Endothelial cell of umbilical vein (primary cell): ENCODE measurements at regions not wholly inside any gene's neighbourhood (a gene's known extent, or its start where the extent isn't known, plus 50 kb on each side); places are given as distances from the start of the nearest gene placed in this dataset.

Experiments
- BruUV-seq: library from RNA; stranded (reverse); fragments of 400-500 nt; replicated peaks from 2 replicates; lab custom pipeline; 2021; lab: Mats Ljungman, UMichigan
- CTCF ChIA-PET: fragments of 300-600, 350-600 bp; sonication (Branson Sonifier 250); formaldehyde crosslinking; loops from one replicate; lab custom pipeline; 2021; ENCODE audit warnings: antibody characterized with exemption, inconsistent platforms; lab: Charles Lee
- POLR2A ChIA-PET: fragments of 300-600, 350-600 bp; sonication (Branson Sonifier 250); formaldehyde crosslinking; loops from one replicate; lab custom pipeline; 2021; ENCODE audit warnings: antibody characterized with exemption, inconsistent platforms; lab: Charles Lee
- DNase-seq: peaks from one replicate; pipeline ENCODE4 v3.0.0-alpha.2; 2011; ENCODE audit warnings: low read depth, low spot score
- FAIRE-seq: peaks from 2 replicates; lab custom pipeline; 2011; peaks lifted over from hg19 to GRCh38; lab: Jason Lieb, UNC
- H2AFZ ChIP-seq: 2 replicates; pipeline ENCODE4 v1.6.0; 2012; ENCODE audit warnings: low read depth, low read length, control low read depth, inconsistent platforms
- H3K27ac ChIP-seq: 2 replicates; pipeline ENCODE4 v1.5.1; 2011; ENCODE audit warnings: low read depth, mild to moderate bottlenecking, control low read depth, low read length, moderate library complexity; ENCODE audit not compliant: insufficient read depth
- H3K27me3 ChIP-seq, 2 experiments: 2 replicates each; pipeline versions ENCODE4 v1.6.0 to v1.6.1; 2011; ENCODE audit warnings: low read length in 2 of 2, mixed read lengths in 1 of 2; ENCODE audit not compliant: control insufficient read depth in 2 of 2, insufficient read depth in 2 of 2
- H3K36me3 ChIP-seq, 2 experiments: 2 replicates in 1 of 2; 3 replicates in 1 of 2; pipeline ENCODE4 v1.5.1; 2011; ENCODE audit warnings: low read length in 2 of 2, mild to moderate bottlenecking in 1 of 2, moderate library complexity in 1 of 2; ENCODE audit not compliant: control insufficient read depth in 2 of 2, insufficient read depth in 2 of 2; ENCODE audit errors: extremely low read depth in 1 of 2
- H3K4me1 ChIP-seq: 3 replicates; pipeline ENCODE4 v1.5.1; 2011; ENCODE audit warnings: mild to moderate bottlenecking, low read length; ENCODE audit not compliant: control insufficient read depth, insufficient read depth; ENCODE audit errors: extremely low read depth
- H3K4me2 ChIP-seq: 2 replicates; pipeline ENCODE4 v1.6.1; 2011; ENCODE audit warnings: low read length, control low read depth, mixed read lengths; ENCODE audit not compliant: insufficient read depth
- H3K4me3 ChIP-seq, 3 experiments: fragments of 200-600 bp in 1 of 3; sonication (generic), shearing (Covaris generic) in 1 of 3; replicated peaks in 1 of 3; 2 replicates each; pipeline ENCODE4 v1.5.1; 2011 to 2016; ENCODE audit warnings: control low read depth in 3 of 3, low read length in 3 of 3, mild to moderate bottlenecking in 2 of 3, inconsistent platforms in 1 of 3, low read depth in 1 of 3, moderate library complexity in 1 of 3; ENCODE audit not compliant: insufficient read depth in 1 of 3
- H3K79me2 ChIP-seq: 2 replicates; pipeline ENCODE4 v1.6.0; 2012; ENCODE audit warnings: low read length, inconsistent platforms; ENCODE audit not compliant: control insufficient read depth, insufficient read depth
- H3K9ac ChIP-seq: replicated peaks from 2 replicates; pipeline ENCODE3; 2011; ENCODE audit warnings: low read length, control low read depth; ENCODE audit not compliant: insufficient read depth; ENCODE audit errors: extremely low read depth
- H3K9me1 ChIP-seq: replicated peaks from 3 replicates; pipeline ENCODE4 v1.6.0; 2011; ENCODE audit warnings: mild to moderate bottlenecking, low read length; ENCODE audit not compliant: control insufficient read depth, insufficient read depth; ENCODE audit errors: extremely low read depth
- H3K9me3 ChIP-seq: replicated peaks from 2 replicates; pipeline ENCODE4 v1.5.1; 2012; ENCODE audit warnings: low read length, inconsistent platforms; ENCODE audit not compliant: control insufficient read depth, insufficient read depth
- H4K20me1 ChIP-seq: replicated peaks from 2 replicates; pipeline ENCODE3; 2011; ENCODE audit warnings: mild to moderate bottlenecking, low read length; ENCODE audit not compliant: control insufficient read depth, insufficient read depth; ENCODE audit errors: extremely low read depth
- EZH2 ChIP-seq: IDR thresholded peaks from 2 replicates; pipeline ENCODE4 v1.6.1; 2012; ENCODE audit warnings: borderline replicate concordance, low read depth, mild to moderate bottlenecking, moderate library complexity, low read length, inconsistent platforms; ENCODE audit not compliant: severe bottlenecking
- FOS ChIP-seq: IDR thresholded peaks from 2 replicates; pipeline ENCODE4 v1.6.1; 2011; ENCODE audit warnings: mild to moderate bottlenecking, low read length, moderate library complexity, borderline replicate concordance; ENCODE audit not compliant: insufficient read depth
- GATA2 ChIP-seq: IDR thresholded peaks from 2 replicates; pipeline ENCODE4 v1.7.0; 2011; ENCODE audit warnings: low read depth, mild to moderate bottlenecking, moderate library complexity, mixed read lengths, low read length; ENCODE audit not compliant: insufficient read length, insufficient read depth
- JUN ChIP-seq: IDR thresholded peaks from 2 replicates; pipeline ENCODE4 v1.6.1; 2011; ENCODE audit warnings: borderline replicate concordance, low read depth; ENCODE audit not compliant: insufficient read length, insufficient read depth
- MYC ChIP-seq: IDR thresholded peaks from one replicate; pipeline ENCODE4 v1.6.1; 2011; ENCODE audit warnings: mild to moderate bottlenecking, low read depth, low read length
- POLR2AphosphoS5 ChIP-seq: IDR thresholded peaks from 2 replicates; pipeline ENCODE4 v1.6.1; 2012; ENCODE audit warnings: low read depth, mild to moderate bottlenecking, control low read depth, low read length, moderate library complexity; ENCODE audit not compliant: insufficient read depth
- dilution Hi-C: fragments of 300-500 bp; cut with MboI; formaldehyde crosslinking; loops from one replicate; pipeline ENCODE4 v1.15.0; 2019; ENCODE audit warnings: low sequenced_read_pairs; ENCODE audit not compliant: extremely low pct_ligation_motif_present
- intact Hi-C: fragments of 100-400 bp; cut with micrococcal nuclease; formaldehyde crosslinking; loops from one replicate; pipeline ENCODE4 v1.10.0; 2022
- TF ChIP-seq, protein P1 (sequence below): IDR thresholded peaks from 2 replicates; pipeline ENCODE4 v1.6.1; 2011; ENCODE audit not compliant: insufficient read depth, insufficient read length
- TF ChIP-seq, protein P2 (sequence below), 2 donors: IDR thresholded peaks; 1 replicate in 1 of 2; 2 replicates in 1 of 2; pipeline ENCODE4 v1.5.1; 2011; ENCODE audit warnings: low read length in 2 of 2, mild to moderate bottlenecking in 2 of 2, moderate library complexity in 2 of 2, control low read depth in 1 of 2, inconsistent platforms in 1 of 2, low read depth in 1 of 2; ENCODE audit not compliant: insufficient read depth in 1 of 2; ENCODE audit errors: extremely low read depth in 1 of 2

DNA sequence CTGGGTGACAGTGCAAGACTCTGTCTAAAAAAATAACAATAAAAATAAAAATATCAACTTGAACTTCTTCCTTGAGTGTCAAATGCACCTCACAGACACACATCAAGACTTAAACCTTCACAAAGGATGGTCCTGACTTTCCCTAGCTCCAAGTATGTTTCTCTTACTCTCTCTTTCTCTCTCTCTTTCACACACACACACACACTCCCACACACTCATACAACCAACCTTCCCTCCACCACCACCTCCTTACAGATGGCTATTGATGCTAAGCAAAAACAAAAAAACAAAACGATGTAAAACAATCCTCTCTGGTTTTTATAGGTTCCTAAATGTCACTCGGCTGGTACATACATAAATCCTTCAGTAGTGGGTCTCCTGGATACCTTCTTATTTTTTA lies 67.4 kb upstream of the ACVR2A start:
- dilution Hi-C loops, result no loop called here
- no peaks in the 10 kb centered on the region for H3K79me2 ChIP-seq

More for the DNA sequence above, 67.4 kb upstream of the ACVR2A start:
- Histone ChIP-seq H3K4me3 (no peak overlapping the region), H4K20me1 (no peaks in the 10 kb centered on the region), H3K36me3 (no peaks in the 10 kb centered on the region), H2AFZ (no peak overlapping the region), H3K9me3 (no peaks in the 10 kb centered on the region), H3K9me1 (no peaks in the 10 kb centered on the region), H3K4me1 (no peaks in the 10 kb centered on the region), H3K4me2 (no peak overlapping the region), H3K9ac (no peak overlapping the region), H3K27me3 (no peaks in the 10 kb centered on the region), H3K27ac (no peak overlapping the region)
- TF ChIP-seq, protein P1, sequence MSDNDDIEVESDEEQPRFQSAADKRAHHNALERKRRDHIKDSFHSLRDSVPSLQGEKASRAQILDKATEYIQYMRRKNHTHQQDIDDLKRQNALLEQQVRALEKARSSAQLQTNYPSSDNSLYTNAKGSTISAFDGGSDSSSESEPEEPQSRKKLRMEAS, result no peak
- no peak for TF ChIP-seq POLR2AphosphoS5
- TF ChIP-seq JUN, result no peak
- TF ChIP-seq GATA2, result no peak
- TF ChIP-seq, protein P2, sequence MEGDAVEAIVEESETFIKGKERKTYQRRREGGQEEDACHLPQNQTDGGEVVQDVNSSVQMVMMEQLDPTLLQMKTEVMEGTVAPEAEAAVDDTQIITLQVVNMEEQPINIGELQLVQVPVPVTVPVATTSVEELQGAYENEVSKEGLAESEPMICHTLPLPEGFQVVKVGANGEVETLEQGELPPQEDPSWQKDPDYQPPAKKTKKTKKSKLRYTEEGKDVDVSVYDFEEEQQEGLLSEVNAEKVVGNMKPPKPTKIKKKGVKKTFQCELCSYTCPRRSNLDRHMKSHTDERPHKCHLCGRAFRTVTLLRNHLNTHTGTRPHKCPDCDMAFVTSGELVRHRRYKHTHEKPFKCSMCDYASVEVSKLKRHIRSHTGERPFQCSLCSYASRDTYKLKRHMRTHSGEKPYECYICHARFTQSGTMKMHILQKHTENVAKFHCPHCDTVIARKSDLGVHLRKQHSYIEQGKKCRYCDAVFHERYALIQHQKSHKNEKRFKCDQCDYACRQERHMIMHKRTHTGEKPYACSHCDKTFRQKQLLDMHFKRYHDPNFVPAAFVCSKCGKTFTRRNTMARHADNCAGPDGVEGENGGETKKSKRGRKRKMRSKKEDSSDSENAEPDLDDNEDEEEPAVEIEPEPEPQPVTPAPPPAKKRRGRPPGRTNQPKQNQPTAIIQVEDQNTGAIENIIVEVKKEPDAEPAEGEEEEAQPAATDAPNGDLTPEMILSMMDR (IDR thresholded peaks at IDR 0.05; ENCODE audit: extremely low read depth in 1 of 2, insufficient read depth in 1 of 2, low read depth in 1 of 2, low read length in 2 of 2), result no peak
- no peak for TF ChIP-seq EZH2
- no peak for TF ChIP-seq FOS
- no peak for TF ChIP-seq MYC
- intact Hi-C loops, result no loop called here
- DNase-seq (no peak), FAIRE-seq (no peak)
- BruUV-seq, result no TSS peak
- POLR2A ChIA-PET, result no interaction called here
- CTCF ChIA-PET, result no interaction called here
